ENCODE measurements at regions not wholly inside any gene's neighbourhood (a gene's known extent, or its start where the extent isn't known, plus 50 kb on each side); places are given as distances from the start of the nearest gene placed in this dataset.
"Not testable (repeated sequence)": the region's sequence is repeated elsewhere in the genome, so short reads cannot be mapped to it uniquely, and the experiment has no call there.

- Mint-ChIP-seq H3K36me3 (ENCODE audit: low read depth) (no peaks in the 10 kb centered on the region), H3K27me3 (no peaks in the 10 kb centered on the region), H3K9me3 (no peaks in the 10 kb centered on the region), H3K4me3 (no peak overlapping the region), H3K4me1 (no peaks in the 10 kb centered on the region), H3K27ac (no peak overlapping the region)
- DNase-seq = no peak
- intact Hi-C loops (cut with micrococcal nuclease) = no loop called here
These were observed 558.2 kb downstream of the ZNF674 start for GRCh38 chrX:45986971-45987370.

- Mint-ChIP-seq H3K27me3 (no peaks in the 10 kb centered on the region), H3K9me3 (no peaks in the 10 kb centered on the region), H3K4me1 (no peaks in the 10 kb centered on the region), H3K27ac (no peak overlapping the region), H3K36me3 (ENCODE audit: low read depth) (no peaks in the 10 kb centered on the region), H3K4me3 (no peak overlapping the region)
- no peak for DNase-seq
- intact Hi-C loops (cut with micrococcal nuclease) = no loop called here
These were observed 559.1 kb downstream of the ZNF674 start for GRCh38 chrX:45986081-45986480.

- intact Hi-C loops (cut with micrococcal nuclease) = not testable (repeated sequence)
These were observed 562.1 kb downstream of the ZNF674 start for GRCh38 chrX:45982958-45983727.

DNA sequence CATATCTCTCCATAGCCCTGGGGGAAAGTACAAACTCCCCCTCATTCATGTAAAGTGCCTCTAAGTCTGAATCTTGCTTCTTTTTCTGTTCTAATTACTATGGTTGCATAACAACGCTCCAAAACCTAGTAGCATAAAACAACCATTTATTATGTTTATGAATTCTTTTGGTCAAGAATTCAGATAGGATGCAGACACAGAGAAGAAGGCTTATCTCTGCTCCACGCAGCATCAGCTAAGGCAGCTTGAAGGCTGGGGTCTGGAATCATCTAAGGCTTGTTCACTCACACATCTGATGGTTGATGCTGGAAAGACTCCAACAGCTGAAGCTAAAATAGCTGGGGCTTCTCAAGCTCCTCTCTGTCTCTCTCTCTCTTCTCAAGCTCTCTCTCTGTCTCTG is 564.5 kb downstream of the ZNF674 start:
- no peaks in the 10 kb centered on the region for H3K4me1 Mint-ChIP-seq
- peaks cover 7% of the 10 kb centered on the region for H3K9me3 Mint-ChIP-seq
- H3K4me3 Mint-ChIP-seq = no peak overlapping the region

More at GRCh38 chrX:45982958-45983727, 562.1 kb downstream of the ZNF674 start:
- DNase-seq; H3K36me3 Mint-ChIP-seq (ENCODE audit: low read depth); H3K27me3 Mint-ChIP-seq; H3K4me1 Mint-ChIP-seq; H3K9me3 Mint-ChIP-seq; H3K27ac Mint-ChIP-seq; H3K4me3 Mint-ChIP-seq: not testable (repeated sequence)

DNA sequence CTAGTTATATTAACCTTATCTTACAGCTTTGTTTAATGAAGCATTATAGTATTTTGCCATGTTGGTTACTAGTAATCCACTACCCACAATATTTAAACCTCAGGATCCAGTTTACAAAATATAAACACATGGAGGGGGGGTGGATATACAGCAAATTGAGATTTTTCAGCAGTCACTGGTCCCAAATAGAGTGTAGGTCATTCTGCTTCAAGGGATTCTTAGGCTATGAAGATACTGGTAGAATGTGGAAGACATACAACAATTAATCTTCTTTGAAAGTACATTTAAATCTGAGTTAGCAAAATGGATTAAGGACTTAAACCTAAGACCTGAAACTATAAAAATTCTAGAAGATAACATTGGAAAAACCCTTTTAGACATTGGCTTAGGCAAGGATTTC is 569.6 kb downstream of the ZNF674 start:
- Mint-ChIP-seq H3K4me1 (no peaks in the 10 kb centered on the region), H3K9me3 (peaks cover 7% of the 10 kb centered on the region), H3K27ac (no peak overlapping the region), H3K27me3 (peaks cover 4% of the 10 kb centered on the region), H3K36me3 (ENCODE audit: low read depth) (no peaks in the 10 kb centered on the region), H3K4me3 (no peak overlapping the region)
- intact Hi-C loops (cut with micrococcal nuclease) = no loop called here
- no peak for DNase-seq

More for the DNA sequence above, 564.5 kb downstream of the ZNF674 start:
- H3K27me3 Mint-ChIP-seq = peaks cover 4% of the 10 kb centered on the region
- intact Hi-C loops (cut with micrococcal nuclease) = no loop called here
- DNase-seq = no peak
- H3K36me3 Mint-ChIP-seq (ENCODE audit: low read depth) = no peaks in the 10 kb centered on the region
- H3K27ac Mint-ChIP-seq = no peak overlapping the region

GRCh38 chrX:45972636-45973035 is 572.6 kb downstream of the ZNF674 start:
- peaks cover 7% of the 10 kb centered on the region for H3K9me3 Mint-ChIP-seq
- H3K4me1 Mint-ChIP-seq = no peaks in the 10 kb centered on the region
- no peak overlapping the region for H3K4me3 Mint-ChIP-seq
- no peaks in the 10 kb centered on the region for H3K36me3 Mint-ChIP-seq (ENCODE audit: low read depth)
- no peak overlapping the region for H3K27ac Mint-ChIP-seq
- no peak for DNase-seq
- intact Hi-C loops (cut with micrococcal nuclease) = no loop called here
- peaks cover 2% of the 10 kb centered on the region for H3K27me3 Mint-ChIP-seq

DNA sequence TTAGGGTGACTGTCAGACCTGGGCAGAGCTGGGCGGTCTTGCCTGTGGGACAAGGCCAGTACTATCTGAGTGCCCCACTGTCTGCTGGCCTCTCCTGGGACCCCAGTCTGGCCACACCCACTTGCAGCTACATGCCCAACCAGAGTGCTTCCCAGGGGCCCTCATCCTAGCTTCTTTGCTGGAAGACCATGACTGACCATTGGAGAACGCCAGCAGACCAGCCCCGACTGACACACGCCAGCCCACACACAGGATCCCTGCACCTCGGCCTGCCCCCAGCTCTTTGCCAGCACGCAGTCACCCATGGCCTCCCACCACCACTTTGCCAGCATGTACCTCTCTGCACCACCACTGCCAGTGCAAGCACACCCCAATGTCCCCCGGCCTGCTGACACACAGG is 585.7 kb downstream of the ZNF674 start:
- no peak for DNase-seq
- Mint-ChIP-seq H3K9me3 (no peaks in the 10 kb centered on the region), H3K27me3 (no peaks in the 10 kb centered on the region), H3K27ac (no peak overlapping the region), H3K4me1 (no peaks in the 10 kb centered on the region), H3K36me3 (ENCODE audit: low read depth) (no peaks in the 10 kb centered on the region), H3K4me3 (no peak overlapping the region)
- intact Hi-C loops (cut with micrococcal nuclease) = no loop called here

- Mint-ChIP-seq H3K27me3 (no peaks in the 10 kb centered on the region), H3K4me3 (no peak overlapping the region), H3K36me3 (ENCODE audit: low read depth) (no peaks in the 10 kb centered on the region), H3K9me3 (peaks cover 4% of the 10 kb centered on the region), H3K4me1 (no peaks in the 10 kb centered on the region), H3K27ac (no peak overlapping the region)
- no peak for DNase-seq
- intact Hi-C loops (cut with micrococcal nuclease) = no loop called here
These were observed 588.9 kb downstream of the ZNF674 start for GRCh38 chrX:45956191-45956870.

DNA sequence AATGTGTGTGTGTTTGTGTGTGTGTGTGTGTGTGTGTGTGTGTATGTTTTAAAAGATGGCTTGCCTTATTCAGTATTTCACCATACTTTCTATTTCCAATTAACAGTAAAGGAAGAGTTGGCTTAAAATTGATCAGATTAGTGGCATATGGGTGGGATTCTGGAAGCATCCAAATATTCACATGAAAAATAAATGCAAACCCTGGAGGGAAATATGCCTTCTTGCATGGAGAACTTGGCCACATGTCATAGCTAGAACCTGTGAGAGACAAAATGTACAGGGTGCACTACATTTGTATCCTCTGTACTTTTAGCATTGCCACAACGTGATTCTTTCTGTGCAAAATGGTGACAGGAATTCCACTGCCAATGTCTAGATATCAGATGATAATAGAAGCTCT is 589.6 kb downstream of the ZNF674 start:
- intact Hi-C loops (cut with micrococcal nuclease) = no loop called here
- Mint-ChIP-seq H3K36me3 (ENCODE audit: low read depth) (no peaks in the 10 kb centered on the region), H3K27ac (no peak overlapping the region), H3K4me3 (no peak overlapping the region), H3K27me3 (no peaks in the 10 kb centered on the region), H3K4me1 (no peaks in the 10 kb centered on the region), H3K9me3 (peaks cover 4% of the 10 kb centered on the region)
- DNase-seq = no peak

GRCh38 chrX:45954026-45954425 is 591.2 kb downstream of the ZNF674 start:
- H3K9me3 Mint-ChIP-seq = peaks cover 4% of the 10 kb centered on the region
- H3K4me3 Mint-ChIP-seq = no peak overlapping the region
- H3K36me3 Mint-ChIP-seq (ENCODE audit: low read depth) = no peaks in the 10 kb centered on the region
- no peak overlapping the region for H3K27ac Mint-ChIP-seq
- H3K4me1 Mint-ChIP-seq = no peaks in the 10 kb centered on the region
- DNase-seq = no peak
- intact Hi-C loops (cut with micrococcal nuclease) = no loop called here
- no peaks in the 10 kb centered on the region for H3K27me3 Mint-ChIP-seq

- H3K27me3 Mint-ChIP-seq = no peaks in the 10 kb centered on the region
- H3K4me3 Mint-ChIP-seq = no peak overlapping the region
- DNase-seq = no peak
- intact Hi-C loops (cut with micrococcal nuclease) = no loop called here
- peaks cover 4% of the 10 kb centered on the region for H3K9me3 Mint-ChIP-seq
- H3K27ac Mint-ChIP-seq = no peak overlapping the region
- no peaks in the 10 kb centered on the region for H3K4me1 Mint-ChIP-seq
- H3K36me3 Mint-ChIP-seq (ENCODE audit: low read depth) = no peaks in the 10 kb centered on the region
These were observed 593.2 kb downstream of the ZNF674 start for GRCh38 chrX:45952030-45952429.

GRCh38 chrX:45935408-45935807 is 609.8 kb downstream of the ZNF674 start:
- H3K9me3 Mint-ChIP-seq = no peaks in the 10 kb centered on the region
- no peak overlapping the region for H3K4me3 Mint-ChIP-seq
- H3K27ac Mint-ChIP-seq = peak overlapping the region; percentile 76
- intact Hi-C loops (cut with micrococcal nuclease) = no loop called here
- no peaks in the 10 kb centered on the region for H3K36me3 Mint-ChIP-seq (ENCODE audit: low read depth)
- H3K4me1 Mint-ChIP-seq = peaks cover 8% of the 10 kb centered on the region
- H3K27me3 Mint-ChIP-seq = no peaks in the 10 kb centered on the region
- DNase-seq = no peak

GRCh38 chrX:45912316-45912715 is 632.9 kb downstream of the ZNF674 start:
- intact Hi-C loops (cut with micrococcal nuclease) = no loop called here
- no peaks in the 10 kb centered on the region for H3K4me1 Mint-ChIP-seq
- H3K27ac Mint-ChIP-seq = no peak overlapping the region
- H3K4me3 Mint-ChIP-seq = no peak overlapping the region
- H3K9me3 Mint-ChIP-seq = no peaks in the 10 kb centered on the region
- no peak for DNase-seq
- no peaks in the 10 kb centered on the region for H3K36me3 Mint-ChIP-seq (ENCODE audit: low read depth)
- no peaks in the 10 kb centered on the region for H3K27me3 Mint-ChIP-seq

DNA sequence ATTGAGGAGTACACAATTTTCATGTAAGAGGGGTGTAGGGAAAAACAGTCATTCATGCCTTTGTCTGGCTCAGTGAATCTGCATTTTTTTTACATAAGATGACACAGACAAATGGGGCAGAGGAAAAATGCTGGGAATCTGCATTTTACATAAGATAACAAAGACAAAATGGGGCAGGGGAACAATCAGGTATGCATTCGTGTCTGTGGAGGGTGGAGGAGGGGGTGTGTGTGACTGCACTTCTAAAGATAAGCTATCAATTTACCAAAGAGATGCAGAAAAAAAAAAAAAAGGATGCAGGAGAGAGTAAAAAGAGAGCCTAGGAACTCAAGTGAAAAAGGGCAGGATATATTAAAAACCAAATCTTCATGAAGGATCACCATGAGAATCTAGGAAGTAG is 637.4 kb downstream of the ZNF674 start:
- H3K27me3 Mint-ChIP-seq = no peaks in the 10 kb centered on the region
- intact Hi-C loops (cut with micrococcal nuclease) = no loop called here
- no peak overlapping the region for H3K4me3 Mint-ChIP-seq
- no peak overlapping the region for H3K27ac Mint-ChIP-seq
- no peaks in the 10 kb centered on the region for H3K36me3 Mint-ChIP-seq (ENCODE audit: low read depth)
- no peak for DNase-seq
- no peaks in the 10 kb centered on the region for H3K9me3 Mint-ChIP-seq
- peaks cover 4% of the 10 kb centered on the region for H3K4me1 Mint-ChIP-seq
